ENCODE measurements at regions not wholly inside any gene's neighbourhood (a gene's known extent, or its start where the extent isn't known, plus 50 kb on each side); places are given as distances from the start of the nearest gene placed in this dataset.

DNA sequence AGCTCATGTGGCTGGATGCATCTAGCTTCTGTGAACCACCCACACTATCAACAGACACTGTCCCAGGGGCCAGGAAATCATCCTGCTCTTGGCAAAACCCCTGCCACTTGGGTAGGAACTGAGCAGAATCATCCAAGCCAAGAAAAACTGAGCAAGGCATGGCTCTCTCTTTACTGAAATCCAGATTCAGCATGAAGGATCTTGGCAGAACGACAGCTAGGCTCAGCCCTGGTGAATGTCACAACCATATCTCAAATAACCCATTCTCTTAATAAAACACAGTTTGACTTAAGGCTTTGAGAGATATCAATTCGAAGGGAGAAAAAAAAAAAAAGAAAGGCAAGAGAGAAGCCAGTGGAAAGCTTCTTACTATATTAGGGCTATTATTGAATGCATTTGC lies 72.2 kb downstream of the MAF start:
- peaks cover 12% of the 10 kb centered on the region for H3K4me1 Mint-ChIP-seq (ENCODE audit: unreplicated experiment)

DNA sequence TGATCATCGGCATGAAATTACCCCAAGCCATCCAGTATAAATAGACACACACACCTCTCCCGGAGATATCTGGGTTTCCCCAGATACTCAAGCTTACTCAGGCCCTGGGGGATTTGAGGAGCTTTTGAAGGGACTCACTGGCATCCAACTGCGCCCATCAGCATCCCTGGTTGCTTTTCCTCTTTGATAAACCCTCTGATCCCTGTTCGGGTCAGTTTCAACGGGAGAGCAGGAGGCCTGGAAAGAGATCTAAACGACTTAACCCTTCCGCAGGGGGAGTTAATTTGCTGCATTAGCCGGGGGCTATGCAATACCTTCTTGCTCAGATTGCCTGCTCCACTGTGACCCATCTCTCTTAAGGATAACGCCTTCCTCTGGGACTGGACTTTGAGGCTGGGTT lies 76.6 kb downstream of the MAF start:
- no peaks in the 10 kb centered on the region for H3K36me3 Mint-ChIP-seq (ENCODE audit: unreplicated experiment)
- peaks cover 21% of the 10 kb centered on the region for H3K27me3 Mint-ChIP-seq (ENCODE audit: unreplicated experiment)
- TF ChIP-seq, protein P1, sequence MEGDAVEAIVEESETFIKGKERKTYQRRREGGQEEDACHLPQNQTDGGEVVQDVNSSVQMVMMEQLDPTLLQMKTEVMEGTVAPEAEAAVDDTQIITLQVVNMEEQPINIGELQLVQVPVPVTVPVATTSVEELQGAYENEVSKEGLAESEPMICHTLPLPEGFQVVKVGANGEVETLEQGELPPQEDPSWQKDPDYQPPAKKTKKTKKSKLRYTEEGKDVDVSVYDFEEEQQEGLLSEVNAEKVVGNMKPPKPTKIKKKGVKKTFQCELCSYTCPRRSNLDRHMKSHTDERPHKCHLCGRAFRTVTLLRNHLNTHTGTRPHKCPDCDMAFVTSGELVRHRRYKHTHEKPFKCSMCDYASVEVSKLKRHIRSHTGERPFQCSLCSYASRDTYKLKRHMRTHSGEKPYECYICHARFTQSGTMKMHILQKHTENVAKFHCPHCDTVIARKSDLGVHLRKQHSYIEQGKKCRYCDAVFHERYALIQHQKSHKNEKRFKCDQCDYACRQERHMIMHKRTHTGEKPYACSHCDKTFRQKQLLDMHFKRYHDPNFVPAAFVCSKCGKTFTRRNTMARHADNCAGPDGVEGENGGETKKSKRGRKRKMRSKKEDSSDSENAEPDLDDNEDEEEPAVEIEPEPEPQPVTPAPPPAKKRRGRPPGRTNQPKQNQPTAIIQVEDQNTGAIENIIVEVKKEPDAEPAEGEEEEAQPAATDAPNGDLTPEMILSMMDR (IDR thresholded peaks at IDR 0.05), result no peak
- H3K4me3 Mint-ChIP-seq (ENCODE audit: unreplicated experiment), result no peak overlapping the region
- no peak for DNase-seq (ENCODE audit: extremely low spot score, unreplicated experiment)
- no peak overlapping the region for H3K27ac Mint-ChIP-seq (ENCODE audit: unreplicated experiment)
- H3K9me3 Mint-ChIP-seq (ENCODE audit: unreplicated experiment), result no peaks in the 10 kb centered on the region
- H3K4me1 Mint-ChIP-seq (ENCODE audit: unreplicated experiment), result no peaks in the 10 kb centered on the region

More for the DNA sequence above, 72.2 kb downstream of the MAF start:
- H3K36me3 Mint-ChIP-seq (ENCODE audit: unreplicated experiment), result no peaks in the 10 kb centered on the region
- peaks cover 12% of the 10 kb centered on the region for H3K27me3 Mint-ChIP-seq (ENCODE audit: unreplicated experiment)
- no peaks in the 10 kb centered on the region for H3K9me3 Mint-ChIP-seq (ENCODE audit: unreplicated experiment)
- DNase-seq (ENCODE audit: extremely low spot score, unreplicated experiment), result no peak
- TF ChIP-seq, protein P1 (IDR thresholded peaks at IDR 0.05), result no peak
- no peak overlapping the region for H3K27ac Mint-ChIP-seq (ENCODE audit: unreplicated experiment)
- no peak overlapping the region for H3K4me3 Mint-ChIP-seq (ENCODE audit: unreplicated experiment)

DNA sequence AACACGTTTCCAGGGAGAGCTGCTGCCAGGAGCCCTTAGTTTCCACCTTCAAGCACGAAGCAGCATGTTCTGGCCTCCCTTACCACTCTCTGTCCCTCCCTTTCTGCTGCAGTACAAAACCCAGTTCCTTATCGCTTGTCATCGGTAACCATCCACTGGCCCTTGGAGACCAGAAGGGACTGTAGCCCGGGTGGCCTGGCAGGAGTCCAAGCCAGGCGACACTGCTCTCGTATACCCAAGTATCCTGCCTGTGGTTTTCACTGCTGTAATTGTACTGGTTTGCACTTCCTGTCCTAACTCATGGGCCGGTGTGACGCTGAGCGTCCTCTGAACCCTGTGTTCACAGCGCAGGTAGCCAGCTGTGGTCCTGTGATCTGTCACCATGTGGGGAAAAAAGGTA lies 81.1 kb downstream of the MAF start:
- H3K27ac Mint-ChIP-seq (ENCODE audit: unreplicated experiment), result no peak overlapping the region
- DNase-seq (ENCODE audit: extremely low spot score, unreplicated experiment), result no peak
- H3K4me1 Mint-ChIP-seq (ENCODE audit: unreplicated experiment), result no peaks in the 10 kb centered on the region
- TF ChIP-seq, protein P1 (IDR thresholded peaks at IDR 0.05), result no peak
- no peak overlapping the region for H3K4me3 Mint-ChIP-seq (ENCODE audit: unreplicated experiment)
- H3K36me3 Mint-ChIP-seq (ENCODE audit: unreplicated experiment), result no peaks in the 10 kb centered on the region
- no peaks in the 10 kb centered on the region for H3K9me3 Mint-ChIP-seq (ENCODE audit: unreplicated experiment)
- peaks cover 22% of the 10 kb centered on the region for H3K27me3 Mint-ChIP-seq (ENCODE audit: unreplicated experiment)

DNA sequence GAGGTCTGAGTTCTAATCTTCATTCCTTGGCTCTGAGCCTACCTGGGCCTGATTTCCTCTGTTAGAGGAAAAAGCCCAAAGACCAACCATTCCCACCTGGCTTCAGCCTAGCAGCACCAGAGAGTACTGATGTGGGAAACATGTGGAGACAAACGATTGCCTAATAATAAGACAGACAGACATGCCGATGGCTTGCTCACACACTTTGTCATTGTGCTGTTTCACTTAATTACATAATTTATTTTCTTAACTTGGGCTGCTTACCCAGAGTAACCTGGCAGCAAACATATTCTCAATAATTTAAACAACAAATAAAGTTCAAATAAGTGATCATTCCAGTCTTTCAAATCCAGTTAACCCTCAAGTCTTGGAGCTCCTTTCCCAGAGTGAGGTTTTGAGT lies 83.4 kb downstream of the MAF start:
- TF ChIP-seq, protein P1 (IDR thresholded peaks at IDR 0.05), result no peak
- H3K27me3 Mint-ChIP-seq (ENCODE audit: unreplicated experiment), result peaks cover 26% of the 10 kb centered on the region

DNA sequence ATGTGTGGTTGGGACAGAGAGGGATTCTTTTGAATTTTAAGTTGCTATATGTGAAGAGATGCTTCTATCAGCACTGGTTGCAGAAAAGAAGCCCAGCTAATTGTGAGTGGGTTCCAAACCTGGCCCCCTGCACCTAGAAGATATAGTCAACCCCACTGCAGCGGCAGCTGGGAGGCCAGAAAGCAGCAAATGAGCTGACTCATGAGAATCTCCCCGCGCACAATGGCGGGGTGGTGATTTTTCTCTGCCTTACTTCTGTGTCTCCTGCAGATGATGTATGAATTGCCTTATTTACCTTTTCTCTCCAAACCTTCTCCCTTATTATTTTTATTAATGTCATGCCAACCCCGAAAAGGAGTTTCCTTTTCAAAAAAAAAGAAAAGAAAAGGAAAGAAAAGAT lies 89.7 kb downstream of the MAF start:
- Mint-ChIP-seq H3K4me1 (ENCODE audit: unreplicated experiment) (peaks cover 8% of the 10 kb centered on the region), H3K4me3 (ENCODE audit: unreplicated experiment) (no peak overlapping the region), H3K36me3 (ENCODE audit: unreplicated experiment) (no peaks in the 10 kb centered on the region), H3K27ac (ENCODE audit: unreplicated experiment) (no peak overlapping the region), H3K27me3 (ENCODE audit: unreplicated experiment) (peaks cover 22% of the 10 kb centered on the region), H3K9me3 (ENCODE audit: unreplicated experiment) (no peaks in the 10 kb centered on the region)
- no peak for DNase-seq (ENCODE audit: extremely low spot score, unreplicated experiment)
- TF ChIP-seq, protein P1 (IDR thresholded peaks at IDR 0.05), result no peak

More for the DNA sequence above, 83.4 kb downstream of the MAF start:
- H3K4me1 Mint-ChIP-seq (ENCODE audit: unreplicated experiment), result no peaks in the 10 kb centered on the region
- H3K4me3 Mint-ChIP-seq (ENCODE audit: unreplicated experiment), result no peak overlapping the region
- no peak for DNase-seq (ENCODE audit: extremely low spot score, unreplicated experiment)
- no peaks in the 10 kb centered on the region for H3K36me3 Mint-ChIP-seq (ENCODE audit: unreplicated experiment)
- no peaks in the 10 kb centered on the region for H3K9me3 Mint-ChIP-seq (ENCODE audit: unreplicated experiment)
- H3K27ac Mint-ChIP-seq (ENCODE audit: unreplicated experiment), result no peak overlapping the region

Measured in osteocyte (in vitro differentiated cells).